ENCODE measurements at regions not wholly inside any gene's neighbourhood (a gene's known extent, or its start where the extent isn't known, plus 50 kb on each side); places are given as distances from the start of the nearest gene placed in this dataset.
A peak's percentile ranks its signal among the peaks of the same experiment; 100 is the strongest.
"Not testable (repeated sequence)": the region's sequence is repeated elsewhere in the genome, so short reads cannot be mapped to it uniquely, and the experiment has no call there.

DNA sequence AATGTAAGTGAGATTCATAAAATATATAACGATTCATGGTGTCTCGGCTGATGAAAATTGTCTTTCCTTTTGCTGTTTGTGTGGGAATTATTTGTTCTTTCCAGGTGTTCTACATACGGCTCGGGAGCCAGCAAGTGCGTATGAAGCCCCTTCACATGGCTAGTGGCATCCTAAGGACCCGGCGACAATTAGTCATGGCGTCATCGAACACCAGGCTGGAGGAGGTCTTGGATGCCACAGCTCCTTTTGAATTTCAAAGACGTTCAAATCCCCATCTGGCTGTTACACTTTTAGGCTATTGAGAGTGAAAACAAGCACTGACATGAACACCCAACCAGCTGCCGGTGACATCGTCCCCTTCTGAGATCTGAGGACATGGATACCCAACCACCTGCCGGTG, 397.7 kb upstream of the TNRC6C start:
- peak in 1 of 10 donors; percentile 16 for DNase-seq
- POLR2A ChIA-PET, result no interaction called here
- peaks cover 0 to 4% (median 0%) of the 10 kb centered on the region in 5 donors for H3K27me3 Mint-ChIP-seq
- no peak overlapping the region for H3K4me3 Mint-ChIP-seq
- peak overlapping the region in 1 of 10 donors; percentile 3 for H3K27ac Mint-ChIP-seq
- no peak for ATAC-seq
- no peaks in the 10 kb centered on the region for H3K36me3 Mint-ChIP-seq
- no peaks in the 10 kb centered on the region for H3K9me3 Mint-ChIP-seq
- peaks cover 0 to 2% (median 0%) of the 10 kb centered on the region in 4 donors for H3K4me1 Mint-ChIP-seq

DNA sequence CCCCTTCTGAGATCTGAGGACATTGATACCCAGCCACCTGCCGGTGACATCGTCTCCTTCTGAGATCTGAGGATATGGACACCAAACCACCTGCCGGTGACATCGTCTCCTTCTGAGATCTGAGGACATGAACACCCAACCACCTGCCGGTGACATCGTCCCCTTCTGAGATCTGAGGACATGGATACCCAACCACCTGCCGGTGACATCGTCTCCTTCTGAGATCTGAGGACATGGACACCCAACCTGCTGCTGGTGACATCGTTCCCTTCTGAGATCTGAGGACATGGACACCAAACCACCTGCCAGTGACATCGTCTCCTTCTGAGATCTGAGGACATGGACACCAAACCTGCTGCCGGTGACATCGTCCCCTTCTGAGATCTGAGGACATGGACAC, 396.1 kb upstream of the TNRC6C start:
- not testable (repeated sequence) for H3K27me3 Mint-ChIP-seq, ATAC-seq, H3K36me3 Mint-ChIP-seq, H3K9me3 Mint-ChIP-seq, H3K4me1 Mint-ChIP-seq, H3K4me3 Mint-ChIP-seq
- DNase-seq, result peak in 2 of 10 donors; percentile 16 to 51
- H3K27ac Mint-ChIP-seq, result peak overlapping the region in 1 of 10 donors; percentile 69
- POLR2A ChIA-PET, result interaction anchor here (0.6 kb wide), 1 partner anchor 18 kb away, joined by 3 read pairs; no protein-coding TSS in a partner anchor

DNA sequence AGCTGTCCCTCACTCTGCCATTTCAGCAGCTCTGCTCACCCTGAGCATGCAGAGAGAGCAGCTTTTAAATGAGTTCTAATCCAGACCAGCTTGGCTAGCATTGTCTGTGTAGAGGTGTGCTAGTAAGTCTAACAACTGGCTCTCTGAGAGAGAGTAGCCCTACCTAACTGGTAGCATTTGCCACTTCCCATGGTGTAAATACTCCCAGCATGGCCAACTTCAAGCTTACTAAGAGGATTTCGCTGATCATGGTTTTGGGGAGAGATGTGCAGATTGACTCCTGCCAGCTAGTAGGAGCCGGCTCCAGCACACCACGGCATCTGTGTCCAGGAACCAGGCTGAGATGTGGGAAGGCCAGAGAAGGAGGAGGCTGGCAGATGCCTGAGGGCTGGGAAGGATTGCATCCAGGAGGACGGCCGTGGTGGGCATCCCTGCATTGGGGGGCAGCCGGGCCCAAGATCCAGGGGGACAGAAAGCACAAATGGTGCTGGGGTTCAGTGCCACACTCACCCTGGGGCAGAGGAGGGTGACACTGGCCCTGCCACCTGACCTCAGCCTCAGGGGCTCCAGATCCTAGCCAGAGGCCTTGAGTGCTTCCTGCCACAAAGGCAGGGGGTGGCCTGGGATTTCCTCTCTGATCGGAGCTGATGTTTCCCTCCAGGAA, 394.9 kb upstream of the TNRC6C start:
- H3K4me3 Mint-ChIP-seq, result no peak overlapping the region
- H3K9me3 Mint-ChIP-seq, result no peaks in the 10 kb centered on the region
- ATAC-seq (no peak), DNase-seq (peak in 1 of 10 donors; percentile 59)
- H3K36me3 Mint-ChIP-seq, result no peaks in the 10 kb centered on the region
- H3K27ac Mint-ChIP-seq, result no peak overlapping the region
- POLR2A ChIA-PET, result no interaction called here
- peaks cover 0 to 4% (median 0%) of the 10 kb centered on the region in 4 donors for H3K4me1 Mint-ChIP-seq
- H3K27me3 Mint-ChIP-seq, result peaks cover 0 to 2% (median 0%) of the 10 kb centered on the region in 5 donors

DNA sequence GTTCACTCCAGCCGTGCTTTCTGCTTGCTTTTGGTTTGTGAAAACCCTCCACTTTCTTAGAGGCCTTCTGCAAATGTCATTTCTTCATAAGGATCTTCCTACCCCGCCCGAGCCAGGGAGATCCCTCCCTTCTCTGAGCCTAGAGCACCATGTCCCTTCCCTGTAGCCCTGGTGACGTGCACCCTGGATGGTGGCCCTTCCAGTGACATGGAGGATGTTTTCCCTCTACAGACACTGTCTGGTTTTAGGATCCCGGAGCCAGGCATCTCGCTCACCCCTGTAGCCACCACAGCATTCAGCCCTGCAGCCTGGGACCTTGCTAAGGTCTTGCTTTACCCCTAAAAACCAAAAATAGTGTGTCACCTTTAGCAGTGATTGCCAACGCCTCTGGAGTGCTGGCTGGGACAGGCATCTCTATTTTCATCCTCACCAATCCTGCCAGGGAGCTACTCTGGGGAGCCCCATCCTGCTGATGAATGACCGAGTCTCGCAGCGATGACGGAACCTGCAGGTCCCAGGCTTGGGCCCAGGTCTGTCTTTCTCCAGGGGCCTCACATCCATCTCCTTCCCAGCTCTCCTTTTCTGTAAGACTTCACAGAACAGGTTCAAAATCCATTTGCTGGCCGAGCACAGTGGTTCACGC, 394.1 kb upstream of the TNRC6C start:
- POLR2A ChIA-PET, result no interaction called here
- Mint-ChIP-seq H3K4me3 (no peak overlapping the region), H3K9me3 (no peaks in the 10 kb centered on the region), H3K27ac (peak overlapping the region in 3 of 10 donors; percentile 10 to 45 (median 21)), H3K27me3 (peaks cover 0 to 3% (median 0%) of the 10 kb centered on the region in 5 donors), H3K36me3 (no peaks in the 10 kb centered on the region), H3K4me1 (peaks cover 0 to 4% (median 0%) of the 10 kb centered on the region in 4 donors)
- ATAC-seq, result no peak
- peak in 1 of 10 donors; percentile 11 for DNase-seq

DNA sequence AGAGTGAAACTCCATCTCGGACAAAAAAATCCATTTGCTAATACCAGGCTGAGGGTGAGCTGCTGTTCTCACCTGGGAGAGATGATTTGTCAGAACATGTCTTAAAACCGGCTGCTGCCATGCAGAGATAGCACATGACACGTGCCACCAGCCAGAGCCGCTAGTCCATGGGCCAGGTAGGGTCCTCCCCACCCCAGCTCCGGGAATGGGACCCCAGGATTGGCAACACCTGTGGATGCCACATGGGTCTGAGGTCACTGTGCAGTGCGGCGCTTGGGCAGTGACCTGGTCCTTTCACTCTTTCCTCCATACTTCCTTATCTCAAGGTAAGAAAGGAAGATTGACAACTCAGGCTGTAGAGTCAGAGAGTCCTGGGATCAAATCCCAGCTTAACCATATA, 393.3 kb upstream of the TNRC6C start:
- Mint-ChIP-seq H3K4me3 (no peak overlapping the region), H3K27me3 (peaks cover 0 to 4% (median 0%) of the 10 kb centered on the region in 5 donors), H3K9me3 (no peaks in the 10 kb centered on the region), H3K4me1 (peaks cover 0 to 4% (median 0%) of the 10 kb centered on the region in 4 donors), H3K36me3 (no peaks in the 10 kb centered on the region), H3K27ac (no peak overlapping the region)
- POLR2A ChIA-PET, result no interaction called here
- DNase-seq (no peak), ATAC-seq (no peak)

DNA sequence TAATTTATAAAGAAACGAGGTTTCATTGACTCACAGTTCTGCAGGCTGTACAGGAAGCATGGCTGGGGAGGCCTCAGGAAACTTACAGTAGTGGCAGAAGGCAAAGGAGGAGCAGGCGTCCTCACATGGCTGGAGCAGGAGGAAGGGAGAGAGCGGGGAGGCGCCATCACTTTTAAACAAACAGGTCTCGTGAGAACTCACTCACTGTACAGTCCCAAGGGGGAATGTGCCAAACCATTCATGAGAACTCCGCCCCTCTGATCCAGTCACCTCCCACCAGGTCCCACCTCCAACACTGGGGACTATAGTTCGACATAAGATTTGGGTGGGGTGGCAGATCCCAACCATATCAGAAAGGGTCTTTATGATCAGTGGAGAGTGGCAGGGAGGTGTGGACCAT, 392.4 kb upstream of the TNRC6C start:
- no peak for ATAC-seq
- Mint-ChIP-seq H3K36me3 (no peaks in the 10 kb centered on the region), H3K9me3 (no peaks in the 10 kb centered on the region), H3K4me1 (peaks cover 0 to 4% (median 3%) of the 10 kb centered on the region in 4 donors), H3K27me3 (peaks cover 0 to 4% (median 0%) of the 10 kb centered on the region in 5 donors), H3K27ac (no peak overlapping the region), H3K4me3 (no peak overlapping the region)
- POLR2A ChIA-PET, result no interaction called here
- peak in 1 of 10 donors; percentile 14 for DNase-seq

DNA sequence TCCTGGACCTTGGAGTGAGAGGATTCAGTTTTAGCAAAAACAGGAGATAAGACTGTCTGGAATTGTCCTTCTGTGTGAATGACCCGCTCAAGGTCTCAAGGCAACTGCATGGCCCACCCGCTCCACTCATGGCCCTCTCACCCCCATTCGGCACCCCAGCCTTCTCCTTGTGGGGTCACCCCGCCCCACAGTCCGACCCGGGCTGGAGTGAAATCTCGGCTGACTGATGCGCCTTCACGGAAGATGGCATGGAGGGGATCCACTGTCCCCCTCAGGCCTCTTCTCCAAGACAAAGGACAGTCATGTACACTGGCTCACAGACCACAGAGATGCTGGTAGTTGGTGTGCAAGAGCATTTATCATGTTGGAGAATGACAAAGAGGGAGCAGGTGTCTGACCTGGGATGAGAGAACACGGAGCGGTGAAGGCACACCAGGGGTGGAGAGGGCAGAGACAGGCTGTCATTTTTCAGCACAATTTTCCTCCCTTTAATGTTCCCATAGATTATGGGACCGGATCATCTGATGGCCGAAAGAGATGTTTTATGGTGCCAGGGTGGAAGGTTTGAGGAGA, 391.9 kb upstream of the TNRC6C start:
- Mint-ChIP-seq H3K36me3 (no peaks in the 10 kb centered on the region), H3K27me3 (peaks cover 0 to 6% (median 0%) of the 10 kb centered on the region in 5 donors), H3K27ac (no peak overlapping the region), H3K4me1 (peaks cover 4 to 7% (median 7%) of the 10 kb centered on the region in 4 donors), H3K9me3 (no peaks in the 10 kb centered on the region), H3K4me3 (no peak overlapping the region)
- ATAC-seq (no peak), DNase-seq (peak in 1 of 10 donors; percentile 54)
- POLR2A ChIA-PET, result no interaction called here

DNA sequence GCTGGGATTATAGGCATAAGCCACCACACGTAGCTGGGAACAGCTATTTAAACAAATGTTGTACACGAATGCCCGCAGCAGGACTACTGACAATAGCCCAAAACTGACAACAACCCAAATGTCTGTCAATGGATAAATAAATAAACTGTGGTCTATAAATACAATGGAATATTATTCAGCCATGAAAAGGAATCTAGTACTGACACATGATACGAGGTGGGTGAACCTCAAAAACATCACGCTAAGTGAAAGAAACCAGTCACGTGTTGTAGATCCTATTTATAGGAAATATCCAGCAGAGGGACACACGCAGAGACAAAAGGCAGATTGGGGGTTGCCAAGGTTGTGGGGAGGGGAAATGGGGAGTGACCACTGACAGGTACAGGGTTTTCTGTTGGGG, 390.0 kb upstream of the TNRC6C start:
- H3K27me3 Mint-ChIP-seq, result peaks cover 0 to 10% (median 2%) of the 10 kb centered on the region in 5 donors
- POLR2A ChIA-PET, result no interaction called here
- DNase-seq (no peak), ATAC-seq (no peak)
- H3K9me3 Mint-ChIP-seq, result no peaks in the 10 kb centered on the region
- H3K36me3 Mint-ChIP-seq, result no peaks in the 10 kb centered on the region
- H3K4me3 Mint-ChIP-seq, result no peak overlapping the region
- peaks cover 11 to 18% (median 13%) of the 10 kb centered on the region in 4 donors for H3K4me1 Mint-ChIP-seq
- no peak overlapping the region for H3K27ac Mint-ChIP-seq

DNA sequence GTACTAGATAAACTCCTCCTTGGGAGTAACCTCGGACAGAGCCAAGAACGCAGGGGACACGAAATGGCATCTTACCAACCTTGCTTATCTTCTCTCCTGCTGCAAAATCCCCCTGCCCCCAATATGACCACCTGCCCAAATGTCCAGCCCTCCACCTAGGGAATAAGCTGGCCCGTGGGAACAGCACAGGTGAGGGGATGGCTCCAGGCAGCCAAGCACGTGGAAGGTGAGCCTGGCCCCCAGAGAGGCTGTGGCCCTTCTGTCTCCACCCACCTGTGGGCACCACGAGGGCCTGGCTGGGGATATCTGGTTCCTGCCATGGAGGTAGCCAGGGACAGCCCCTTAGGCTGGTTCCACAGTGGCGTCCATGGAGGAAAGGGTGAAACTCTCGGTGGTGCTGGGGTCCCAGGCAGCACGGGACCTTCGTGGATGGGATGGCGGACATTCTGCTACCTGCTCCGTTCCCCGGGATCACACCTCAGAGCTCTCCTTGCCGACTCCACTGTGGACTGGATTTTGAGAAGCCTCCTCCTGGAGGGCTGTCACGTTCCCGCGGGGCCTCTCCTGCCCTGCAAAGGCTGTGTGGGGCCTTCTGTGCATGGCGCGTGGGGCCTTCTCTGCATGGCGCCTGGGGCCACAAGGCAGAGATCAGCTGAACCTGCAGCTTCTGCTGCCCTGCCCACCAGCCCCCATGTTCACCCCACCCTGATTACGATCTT, 388.5 kb upstream of the TNRC6C start:
- H3K27ac Mint-ChIP-seq, result no peak overlapping the region
- H3K9me3 Mint-ChIP-seq, result no peaks in the 10 kb centered on the region
- DNase-seq, result peak in 1 of 10 donors; percentile 52
- H3K4me1 Mint-ChIP-seq, result peaks cover 11 to 18% (median 13%) of the 10 kb centered on the region in 4 donors
- peaks cover 0 to 10% (median 2%) of the 10 kb centered on the region in 5 donors for H3K27me3 Mint-ChIP-seq
- no peak overlapping the region for H3K4me3 Mint-ChIP-seq
- H3K36me3 Mint-ChIP-seq, result no peaks in the 10 kb centered on the region
- no peak for ATAC-seq
- POLR2A ChIA-PET, result no interaction called here

DNA sequence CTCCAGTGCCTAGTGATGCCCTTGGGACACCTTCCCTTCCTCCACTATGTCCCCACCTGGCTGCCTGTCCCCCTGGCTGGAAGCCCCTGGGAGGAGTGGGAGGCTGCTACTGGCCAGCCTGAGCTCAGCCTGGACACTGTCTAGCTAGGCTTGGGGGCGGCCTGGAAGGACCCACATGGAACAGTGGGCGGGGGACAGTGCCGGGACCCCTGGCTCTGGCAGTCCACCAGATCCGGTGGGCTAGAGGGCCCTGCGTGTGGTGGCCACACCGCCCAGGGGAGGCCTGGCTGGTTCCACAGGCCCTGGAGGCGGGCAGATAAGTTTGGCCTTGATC, 388.0 kb upstream of the TNRC6C start:
- POLR2A ChIA-PET, result no interaction called here
- Mint-ChIP-seq H3K27me3 (peaks cover 0 to 10% (median 2%) of the 10 kb centered on the region in 5 donors), H3K4me1 (peaks cover 11 to 18% (median 13%) of the 10 kb centered on the region in 4 donors), H3K36me3 (no peaks in the 10 kb centered on the region), H3K4me3 (no peak overlapping the region), H3K27ac (no peak overlapping the region), H3K9me3 (no peaks in the 10 kb centered on the region)
- ATAC-seq, result no peak
- peak in 1 of 10 donors; percentile 60 for DNase-seq

DNA sequence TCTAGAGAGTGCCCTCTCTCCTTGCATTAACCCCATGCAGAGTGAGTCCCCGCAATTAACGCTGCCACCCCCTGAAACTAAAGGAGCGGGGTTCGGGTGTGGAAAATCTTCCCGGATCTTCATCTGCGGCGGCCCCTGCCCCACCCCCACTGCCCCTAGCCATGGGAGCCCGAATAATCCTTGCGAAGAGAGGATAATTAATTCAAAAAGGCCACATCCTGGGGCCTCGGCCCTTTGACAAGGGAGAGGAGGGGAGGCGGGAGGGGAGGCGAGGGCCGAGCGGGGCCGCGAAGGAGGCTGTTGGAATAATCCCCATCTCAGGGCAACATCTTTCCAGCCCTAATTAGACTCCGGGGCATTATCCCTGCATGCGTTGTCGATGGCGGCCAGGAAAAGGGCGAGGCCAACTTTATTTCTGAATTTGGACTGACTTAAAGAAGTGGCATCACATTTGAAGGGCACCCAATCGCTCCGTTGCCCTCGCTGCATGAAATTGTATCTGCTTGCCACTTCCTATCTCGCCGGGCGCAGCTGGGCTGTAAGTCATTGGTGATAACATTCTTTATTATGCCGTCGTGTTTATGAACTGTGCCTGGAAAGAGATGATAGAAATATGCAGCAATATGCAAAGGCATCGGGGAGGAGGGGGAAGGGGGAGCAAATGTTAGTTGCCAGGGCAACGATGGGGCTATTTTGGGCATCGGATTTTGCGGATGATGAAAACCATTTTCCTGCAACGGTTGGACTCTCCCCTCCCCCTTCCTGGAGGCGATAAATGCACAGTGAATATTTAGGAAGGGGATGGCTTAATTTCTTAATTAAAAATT, 387.1 kb upstream of the TNRC6C start:
- Mint-ChIP-seq H3K27me3 (peaks cover 0 to 10% (median 2%) of the 10 kb centered on the region in 5 donors), H3K4me1 (peaks cover 8 to 18% (median 13%) of the 10 kb centered on the region in 4 donors), H3K9me3 (no peaks in the 10 kb centered on the region), H3K36me3 (no peaks in the 10 kb centered on the region), H3K27ac (peak overlapping the region in 7 of 10 donors; percentile 3 to 90 (median 35)), H3K4me3 (peak overlapping the region; percentile 67 to 81 (median 71))
- POLR2A ChIA-PET, result interaction anchor here (0.6 to 0.7 kb wide), 2 partner anchors 272 to 387 kb away, joined by 4 to 5 read pairs; partner anchors contain the start of gene TNRC6C
- ATAC-seq (peak; percentile 87 to 89), DNase-seq (peak in 8 of 10 donors; percentile 7 to 64 (median 29))

DNA sequence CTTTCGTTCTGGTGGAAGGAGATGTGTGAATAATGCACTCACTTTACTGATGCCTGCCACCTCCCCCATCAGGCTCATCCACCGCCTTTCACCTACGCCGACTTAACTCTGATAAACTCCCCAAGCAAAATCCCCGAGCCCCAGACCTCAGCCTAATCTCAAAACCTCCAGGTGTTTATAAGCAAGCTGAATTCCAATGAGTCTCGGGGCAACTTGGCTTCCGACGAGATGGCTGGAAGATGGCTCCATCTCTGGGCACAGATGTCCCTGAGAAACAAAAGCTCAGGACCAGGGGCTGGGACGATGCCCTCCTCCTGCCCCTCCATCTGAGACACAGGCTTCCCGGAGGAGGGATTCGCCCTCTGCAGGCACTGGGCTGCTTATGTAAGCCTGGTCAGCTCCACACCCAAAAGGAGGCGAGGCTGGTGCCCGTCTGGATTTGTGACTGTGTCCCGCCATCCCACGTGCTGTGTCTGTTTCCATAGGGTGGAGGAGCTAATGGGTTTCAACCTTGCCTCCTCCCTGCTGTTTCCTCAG, 386.4 kb upstream of the TNRC6C start:
- peaks cover 0 to 10% (median 2%) of the 10 kb centered on the region in 5 donors for H3K27me3 Mint-ChIP-seq

More for the DNA sequence above, 386.4 kb upstream of the TNRC6C start:
- Mint-ChIP-seq H3K4me1 (peaks cover 8 to 18% (median 13%) of the 10 kb centered on the region in 4 donors), H3K27ac (peak overlapping the region in 5 of 10 donors; percentile 3 to 90 (median 46)), H3K36me3 (no peaks in the 10 kb centered on the region), H3K4me3 (peak overlapping the region; percentile 67 to 81 (median 71)), H3K9me3 (no peaks in the 10 kb centered on the region)
- DNase-seq, result peak in 1 of 10 donors; percentile 22
- ATAC-seq, result peak; percentile 42 to 62
- POLR2A ChIA-PET, result interaction anchor here (0.6 to 0.7 kb wide), 2 partner anchors 272 to 386 kb away, joined by 4 to 5 read pairs; partner anchors contain the start of gene TNRC6C

Data from naive thymus-derived CD8-positive, alpha-beta T cell (primary cell).